ENCODE measurements at regions not wholly inside any gene's neighbourhood (a gene's known extent, or its start where the extent isn't known, plus 50 kb on each side); places are given as distances from the start of the nearest gene placed in this dataset.

DNA sequence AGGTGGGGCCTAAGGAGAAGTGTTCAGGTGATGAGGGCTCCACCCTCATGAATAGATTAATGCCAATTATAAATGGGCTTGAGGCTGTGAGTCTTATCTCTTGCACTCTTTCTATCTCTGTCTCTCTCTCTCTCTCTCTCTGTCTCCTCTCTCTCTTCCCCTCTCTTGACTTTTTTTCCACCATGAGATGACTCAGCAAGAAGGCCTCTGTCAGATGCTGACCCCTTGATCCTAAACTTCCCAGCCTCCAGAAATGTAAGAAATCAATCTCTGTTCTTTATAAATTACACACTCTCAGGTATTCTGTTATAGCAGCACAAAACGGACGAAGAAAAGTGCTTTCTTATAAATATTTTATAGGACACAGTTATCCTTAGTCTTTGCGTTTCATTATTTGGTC is 184.9 kb upstream of the PCDH7 start:
- TF ChIP-seq, protein P1, sequence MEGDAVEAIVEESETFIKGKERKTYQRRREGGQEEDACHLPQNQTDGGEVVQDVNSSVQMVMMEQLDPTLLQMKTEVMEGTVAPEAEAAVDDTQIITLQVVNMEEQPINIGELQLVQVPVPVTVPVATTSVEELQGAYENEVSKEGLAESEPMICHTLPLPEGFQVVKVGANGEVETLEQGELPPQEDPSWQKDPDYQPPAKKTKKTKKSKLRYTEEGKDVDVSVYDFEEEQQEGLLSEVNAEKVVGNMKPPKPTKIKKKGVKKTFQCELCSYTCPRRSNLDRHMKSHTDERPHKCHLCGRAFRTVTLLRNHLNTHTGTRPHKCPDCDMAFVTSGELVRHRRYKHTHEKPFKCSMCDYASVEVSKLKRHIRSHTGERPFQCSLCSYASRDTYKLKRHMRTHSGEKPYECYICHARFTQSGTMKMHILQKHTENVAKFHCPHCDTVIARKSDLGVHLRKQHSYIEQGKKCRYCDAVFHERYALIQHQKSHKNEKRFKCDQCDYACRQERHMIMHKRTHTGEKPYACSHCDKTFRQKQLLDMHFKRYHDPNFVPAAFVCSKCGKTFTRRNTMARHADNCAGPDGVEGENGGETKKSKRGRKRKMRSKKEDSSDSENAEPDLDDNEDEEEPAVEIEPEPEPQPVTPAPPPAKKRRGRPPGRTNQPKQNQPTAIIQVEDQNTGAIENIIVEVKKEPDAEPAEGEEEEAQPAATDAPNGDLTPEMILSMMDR (IDR thresholded peaks at IDR 0.05) = no peak
- DNase-seq (ENCODE audit: low spot score) = no peak
- ATAC-seq (ENCODE audit: insufficient number of reproducible peaks, low FRiP score, low read depth) = no peak
- Histone ChIP-seq H3K9me3 (no peaks in the 10 kb centered on the region), H3K36me3 (no peaks in the 10 kb centered on the region), H3K4me1 (ENCODE audit: control insufficient read depth in 1 of 2, low read depth in 2 of 2) (no peaks in the 10 kb centered on the region), H3K27me3 (replicated peaks; ENCODE audit: insufficient read depth) (no peaks in the 10 kb centered on the region), H3K27ac (no peak overlapping the region), H3K4me3 (no peak overlapping the region)

DNA sequence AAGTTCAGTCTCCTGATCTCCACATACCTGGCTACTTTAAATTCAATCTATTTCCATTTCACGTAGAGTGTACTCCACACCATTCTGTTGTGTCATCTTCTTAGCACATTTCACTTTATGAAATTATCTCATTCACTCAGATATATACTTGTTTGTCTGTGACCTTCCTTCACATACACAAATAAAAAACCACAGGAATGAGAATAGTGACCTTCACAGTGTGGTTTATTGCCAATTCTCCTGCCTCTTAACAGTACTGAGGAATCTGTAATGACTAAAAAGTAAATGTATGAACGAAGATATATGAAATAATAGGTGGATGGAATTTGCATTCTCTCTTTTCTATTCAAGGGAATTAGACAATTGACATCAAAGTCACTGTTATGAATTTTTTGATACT is 183.9 kb upstream of the PCDH7 start:
- Histone ChIP-seq H3K9me3 (no peaks in the 10 kb centered on the region), H3K36me3 (no peaks in the 10 kb centered on the region), H3K4me3 (no peak overlapping the region), H3K4me1 (ENCODE audit: control insufficient read depth in 1 of 2, low read depth in 2 of 2) (no peaks in the 10 kb centered on the region), H3K27ac (no peak overlapping the region), H3K27me3 (replicated peaks; ENCODE audit: insufficient read depth) (no peaks in the 10 kb centered on the region)
- ATAC-seq (ENCODE audit: insufficient number of reproducible peaks, low FRiP score, low read depth) (no peak), DNase-seq (ENCODE audit: low spot score) (no peak)
- TF ChIP-seq, protein P1 (IDR thresholded peaks at IDR 0.05) = no peak

DNA sequence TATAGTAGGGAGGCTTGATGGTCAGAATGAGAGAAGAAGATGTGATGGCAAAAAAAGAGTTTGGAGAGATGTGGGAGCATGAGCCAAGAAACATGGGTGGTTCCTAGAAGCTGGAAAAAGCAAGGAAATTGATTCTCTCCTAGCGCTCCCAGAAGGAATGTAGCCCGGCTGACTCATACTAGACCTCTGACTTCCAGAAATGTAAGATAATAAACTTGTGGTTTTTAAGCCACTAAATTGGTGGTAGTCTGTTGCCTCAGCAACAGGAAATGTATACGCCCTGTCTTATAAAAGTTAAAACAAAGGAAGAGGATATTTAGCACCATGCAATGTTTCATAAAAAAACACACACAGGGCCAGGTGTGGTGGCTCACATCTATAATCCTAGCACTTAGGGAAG is 182.7 kb upstream of the PCDH7 start:
- Histone ChIP-seq H3K4me1 (ENCODE audit: control insufficient read depth in 1 of 2, low read depth in 2 of 2) (no peaks in the 10 kb centered on the region), H3K4me3 (no peak overlapping the region), H3K27ac (no peak overlapping the region), H3K9me3 (no peaks in the 10 kb centered on the region), H3K36me3 (no peaks in the 10 kb centered on the region), H3K27me3 (replicated peaks; ENCODE audit: insufficient read depth) (no peaks in the 10 kb centered on the region)
- DNase-seq (ENCODE audit: low spot score) = no peak
- no peak for ATAC-seq (ENCODE audit: insufficient number of reproducible peaks, low FRiP score, low read depth)
- TF ChIP-seq, protein P1 (IDR thresholded peaks at IDR 0.05) = no peak

DNA sequence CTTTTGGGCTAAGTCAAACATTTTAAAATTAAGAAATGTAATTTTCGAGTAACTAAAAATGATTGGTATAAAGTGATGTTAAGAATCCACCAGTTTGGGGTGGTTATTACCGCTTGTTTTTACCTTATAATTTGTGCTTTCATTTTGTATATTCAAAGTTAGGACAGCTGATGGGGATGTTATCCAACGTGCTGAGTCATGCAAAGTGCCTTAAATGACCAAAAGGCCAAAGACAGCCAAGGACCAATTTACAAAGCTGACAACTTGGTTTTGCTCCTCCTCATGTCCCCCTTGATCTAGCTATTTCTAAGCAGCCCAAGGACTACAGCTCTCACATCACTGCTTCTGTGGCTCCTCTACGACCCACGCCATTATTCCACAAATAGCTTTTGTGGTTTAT is 181.4 kb upstream of the PCDH7 start:
- H3K4me3 ChIP-seq = no peak overlapping the region
- H3K36me3 ChIP-seq = no peaks in the 10 kb centered on the region
- no peak for ATAC-seq (ENCODE audit: insufficient number of reproducible peaks, low FRiP score, low read depth)

DNA sequence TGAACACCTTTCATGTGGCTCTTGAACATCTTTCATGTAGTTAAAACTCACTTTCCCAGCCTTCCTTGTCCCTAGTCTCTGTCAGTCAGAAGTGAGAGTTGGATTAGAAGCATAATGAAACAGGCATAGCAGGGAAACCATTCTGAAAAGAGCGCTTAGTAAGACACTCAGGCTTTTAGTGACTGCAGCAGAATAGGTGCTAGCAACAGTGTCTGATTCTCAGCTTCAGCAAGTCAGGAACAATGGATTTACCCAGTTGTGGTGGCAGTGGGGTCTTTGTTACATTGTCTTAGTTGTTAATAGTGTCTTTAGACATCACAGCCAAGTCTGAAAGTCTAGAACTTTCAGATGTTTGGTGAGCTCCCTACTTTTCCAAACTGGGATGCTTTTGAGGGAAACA is 177.1 kb upstream of the PCDH7 start:
- DNase-seq (ENCODE audit: low spot score) = no peak
- no peaks in the 10 kb centered on the region for H3K36me3 ChIP-seq
- no peak for ATAC-seq (ENCODE audit: insufficient number of reproducible peaks, low FRiP score, low read depth)
- H3K4me3 ChIP-seq = no peak overlapping the region
- no peaks in the 10 kb centered on the region for H3K27me3 ChIP-seq (replicated peaks; ENCODE audit: insufficient read depth)
- no peaks in the 10 kb centered on the region for H3K4me1 ChIP-seq (ENCODE audit: control insufficient read depth in 1 of 2, low read depth in 2 of 2)
- H3K27ac ChIP-seq = no peak overlapping the region
- TF ChIP-seq, protein P1 (IDR thresholded peaks at IDR 0.05) = no peak
- no peaks in the 10 kb centered on the region for H3K9me3 ChIP-seq

More for the DNA sequence above, 181.4 kb upstream of the PCDH7 start:
- no peaks in the 10 kb centered on the region for H3K4me1 ChIP-seq (ENCODE audit: control insufficient read depth in 1 of 2, low read depth in 2 of 2)
- TF ChIP-seq, protein P1 (IDR thresholded peaks at IDR 0.05) = no peak
- no peak for DNase-seq (ENCODE audit: low spot score)
- no peaks in the 10 kb centered on the region for H3K9me3 ChIP-seq
- H3K27me3 ChIP-seq (replicated peaks; ENCODE audit: insufficient read depth) = no peaks in the 10 kb centered on the region
- H3K27ac ChIP-seq = no peak overlapping the region

All from thoracic aorta (tissue), 2 donors.